KMS-11 (cell line): ENCODE measurements at regions not wholly inside any gene's neighbourhood (a gene's known extent, or its start where the extent isn't known, plus 50 kb on each side); places are given as distances from the start of the nearest gene placed in this dataset.

ENCODE experiments used
- H2AFZ ChIP-seq: fragments of 200-600 bp; sonication (generic); 2 replicates; pipeline ENCODE4 v1.6.1; 2016; ENCODE audit warnings: antibody characterized with exemption, mixed run types, low read depth
- H3K27ac ChIP-seq: fragments of 200-600 bp; sonication (generic); 2 replicates; pipeline ENCODE4 v1.6.1; 2016; ENCODE audit warnings: mild to moderate bottlenecking, mixed run types
- H3K27me3 ChIP-seq: fragments of 200-600 bp; sonication (generic); 2 replicates; pipeline ENCODE4 v1.6.1; 2017; ENCODE audit warnings: mild to moderate bottlenecking, low read depth, mixed run types, moderate library complexity; ENCODE audit not compliant: insufficient read depth
- H3K36me3 ChIP-seq: fragments of 200-600 bp; sonication (generic); 2 replicates; pipeline ENCODE4 v1.6.1; 2017; ENCODE audit warnings: mild to moderate bottlenecking, mixed run types; ENCODE audit not compliant: insufficient read depth
- H3K4me1 ChIP-seq: fragments of 200-600 bp; sonication (generic); 2 replicates; pipeline ENCODE4 v1.6.1; 2016; ENCODE audit warnings: mild to moderate bottlenecking, low read depth, mixed run types; ENCODE audit not compliant: poor library complexity, severe bottlenecking
- H3K4me2 ChIP-seq: fragments of 200-600 bp; sonication (generic); 2 replicates; pipeline ENCODE4 v1.7.0; 2016; ENCODE audit warnings: mild to moderate bottlenecking, mixed run types
- H3K4me3 ChIP-seq: fragments of 200-600 bp; sonication (generic); IDR thresholded peaks from 2 replicates; pipeline ENCODE4 v1.6.1; 2017; ENCODE audit warnings: low read depth, low read length, mixed read lengths; ENCODE audit not compliant: insufficient read depth
- H3K79me2 ChIP-seq: fragments of 200-600 bp; sonication (generic); 2 replicates; pipeline ENCODE4 v1.6.1; 2016; ENCODE audit warnings: low read depth, mixed run types; ENCODE audit not compliant: insufficient read depth
- H3K9ac ChIP-seq: fragments of 200-600 bp; sonication (generic); 2 replicates; pipeline ENCODE4 v1.6.1; 2016; ENCODE audit warnings: mild to moderate bottlenecking, mixed run types
- H4K20me1 ChIP-seq: fragments of 200-600 bp; sonication (generic); 2 replicates; pipeline ENCODE4 v1.6.1; 2016; ENCODE audit warnings: mild to moderate bottlenecking, mixed run types; ENCODE audit not compliant: insufficient read depth
- TF ChIP-seq, protein P1 (sequence below): fragments of 200-600 bp; sonication (generic); conservative IDR thresholded peaks from 2 replicates; pipeline ENCODE4 v1.6.1; 2017; ENCODE audit warnings: low read depth, mild to moderate bottlenecking, antibody characterized with exemption, low read length, moderate library complexity, mixed read lengths

DNA sequence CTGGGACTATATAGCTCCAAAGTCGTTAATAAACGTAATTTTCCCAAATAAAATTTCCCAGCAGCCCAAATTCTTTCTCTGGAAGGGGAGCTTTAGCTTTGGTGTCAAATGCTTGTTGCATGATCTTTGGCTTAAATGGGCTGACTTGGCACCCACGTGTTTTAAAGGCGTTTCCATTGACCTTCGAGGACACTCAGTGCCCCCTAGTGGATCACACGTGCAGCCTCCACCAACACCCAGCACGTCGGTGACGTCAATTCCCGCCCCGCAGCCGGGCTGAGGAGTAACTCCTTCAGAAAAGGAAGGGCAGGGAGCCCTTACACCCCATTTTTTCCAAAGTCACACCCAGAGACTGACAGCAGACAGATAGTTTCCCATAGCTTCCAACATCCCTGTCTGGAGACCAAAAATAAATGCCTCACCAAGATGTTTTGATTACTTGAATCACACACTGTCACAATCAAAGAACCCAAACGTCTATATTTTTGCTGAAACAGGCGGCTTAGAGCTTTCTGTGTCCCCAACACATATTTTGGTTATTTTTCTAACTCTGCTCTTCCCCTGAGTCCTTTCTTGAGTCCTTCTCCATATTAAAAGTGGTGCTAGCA is 707.9 kb downstream of the AACS start:
- H3K4me3 ChIP-seq: no peak overlapping the region

GRCh38 chr12:125775507-125775906 is 710.3 kb downstream of the AACS start:
- no peaks in the 10 kb centered on the region for H3K4me1 ChIP-seq
- no peak overlapping the region for H2AFZ ChIP-seq
- TF ChIP-seq, protein P1, sequence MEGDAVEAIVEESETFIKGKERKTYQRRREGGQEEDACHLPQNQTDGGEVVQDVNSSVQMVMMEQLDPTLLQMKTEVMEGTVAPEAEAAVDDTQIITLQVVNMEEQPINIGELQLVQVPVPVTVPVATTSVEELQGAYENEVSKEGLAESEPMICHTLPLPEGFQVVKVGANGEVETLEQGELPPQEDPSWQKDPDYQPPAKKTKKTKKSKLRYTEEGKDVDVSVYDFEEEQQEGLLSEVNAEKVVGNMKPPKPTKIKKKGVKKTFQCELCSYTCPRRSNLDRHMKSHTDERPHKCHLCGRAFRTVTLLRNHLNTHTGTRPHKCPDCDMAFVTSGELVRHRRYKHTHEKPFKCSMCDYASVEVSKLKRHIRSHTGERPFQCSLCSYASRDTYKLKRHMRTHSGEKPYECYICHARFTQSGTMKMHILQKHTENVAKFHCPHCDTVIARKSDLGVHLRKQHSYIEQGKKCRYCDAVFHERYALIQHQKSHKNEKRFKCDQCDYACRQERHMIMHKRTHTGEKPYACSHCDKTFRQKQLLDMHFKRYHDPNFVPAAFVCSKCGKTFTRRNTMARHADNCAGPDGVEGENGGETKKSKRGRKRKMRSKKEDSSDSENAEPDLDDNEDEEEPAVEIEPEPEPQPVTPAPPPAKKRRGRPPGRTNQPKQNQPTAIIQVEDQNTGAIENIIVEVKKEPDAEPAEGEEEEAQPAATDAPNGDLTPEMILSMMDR: no peak
- H3K4me3 ChIP-seq: no peak overlapping the region
- no peak overlapping the region for H3K4me2 ChIP-seq
- no peaks in the 10 kb centered on the region for H3K79me2 ChIP-seq
- no peak overlapping the region for H3K27ac ChIP-seq
- no peaks in the 10 kb centered on the region for H3K27me3 ChIP-seq
- H3K9ac ChIP-seq: no peak overlapping the region
- H4K20me1 ChIP-seq: no peaks in the 10 kb centered on the region
- H3K36me3 ChIP-seq: no peaks in the 10 kb centered on the region

More for the DNA sequence above, 707.9 kb downstream of the AACS start:
- TF ChIP-seq, protein P1: 0 out of 2 replicates have a peak, but pooled peaks have one; percentile 21
- no peaks in the 10 kb centered on the region for H3K4me1 ChIP-seq
- no peak overlapping the region for H2AFZ ChIP-seq
- H4K20me1 ChIP-seq: no peaks in the 10 kb centered on the region
- H3K4me2 ChIP-seq: no peak overlapping the region
- no peaks in the 10 kb centered on the region for H3K27me3 ChIP-seq
- no peaks in the 10 kb centered on the region for H3K79me2 ChIP-seq
- H3K9ac ChIP-seq: no peak overlapping the region
- H3K36me3 ChIP-seq: no peaks in the 10 kb centered on the region
- H3K27ac ChIP-seq: no peak overlapping the region

DNA sequence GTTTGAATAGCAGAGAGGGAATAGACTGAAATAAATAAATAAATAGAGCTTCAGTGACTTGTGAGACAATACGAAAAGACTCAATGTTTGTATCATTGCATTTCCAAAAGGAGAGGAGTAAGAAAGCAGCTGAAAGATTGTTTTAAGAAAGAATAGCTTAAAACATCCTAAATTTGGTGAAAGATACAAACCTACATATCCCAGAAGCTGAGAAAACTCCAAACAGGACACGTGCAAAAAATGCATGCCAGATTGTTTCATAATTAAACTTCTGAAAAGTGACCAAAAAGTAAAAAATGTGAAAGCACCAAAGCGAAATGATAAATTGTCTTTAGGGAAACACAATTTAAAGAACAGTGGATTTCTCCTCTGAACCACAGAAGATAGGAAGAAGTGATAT is 711.0 kb downstream of the AACS start:
- Histone ChIP-seq H4K20me1 (no peaks in the 10 kb centered on the region), H3K4me1 (no peaks in the 10 kb centered on the region), H3K36me3 (no peaks in the 10 kb centered on the region), H3K4me3 (no peak overlapping the region), H3K9ac (no peak overlapping the region), H2AFZ (no peak overlapping the region), H3K4me2 (no peak overlapping the region), H3K79me2 (no peaks in the 10 kb centered on the region), H3K27ac (no peak overlapping the region), H3K27me3 (no peaks in the 10 kb centered on the region)
- TF ChIP-seq, protein P1: no peak

DNA sequence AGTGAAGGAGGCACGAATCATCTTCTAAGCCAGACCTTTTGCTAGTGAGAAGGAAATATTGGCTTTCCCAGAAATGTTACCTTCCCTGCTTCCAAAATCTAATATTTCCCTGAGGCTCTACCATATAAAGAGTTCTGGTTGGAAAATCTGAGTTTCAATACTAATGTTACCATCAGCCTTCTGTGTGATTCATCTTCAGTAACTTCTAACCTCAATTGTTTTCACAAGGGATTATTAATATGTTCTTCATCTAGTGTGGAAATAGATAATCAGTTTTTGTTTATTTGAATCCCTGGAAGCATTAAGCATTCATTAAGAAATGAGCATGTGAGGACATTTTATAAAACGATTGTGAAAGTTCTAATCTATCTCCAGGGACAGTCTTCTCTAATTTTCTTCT is 720.9 kb downstream of the AACS start:
- no peak overlapping the region for H3K9ac ChIP-seq
- no peaks in the 10 kb centered on the region for H3K27me3 ChIP-seq
- no peak overlapping the region for H3K4me2 ChIP-seq
- H3K4me1 ChIP-seq: no peaks in the 10 kb centered on the region
- H3K36me3 ChIP-seq: no peaks in the 10 kb centered on the region
- H3K4me3 ChIP-seq: no peak overlapping the region
- TF ChIP-seq, protein P1: no peak
- no peaks in the 10 kb centered on the region for H3K79me2 ChIP-seq
- H3K27ac ChIP-seq: no peak overlapping the region
- H4K20me1 ChIP-seq: no peaks in the 10 kb centered on the region
- no peak overlapping the region for H2AFZ ChIP-seq
